PC-3 (cell line): ENCODE measurements at regions not wholly inside any gene's neighbourhood (a gene's known extent, or its start where the extent isn't known, plus 50 kb on each side); places are given as distances from the start of the nearest gene placed in this dataset.

Source experiments
- ATAC-seq: fragments of 200-7000 bp; cut with Tn5 transposase; 2 replicates; pipeline ENCODE4 v1.9.1; 2020; ENCODE audit warnings: mild to moderate bottlenecking, moderate library complexity
- BruUV-seq: library from RNA; stranded (reverse); fragments of 400-500 nt; replicated peaks from 2 replicates; lab custom pipeline; 2021; lab: Mats Ljungman, UMichigan
- CTCF ChIA-PET: fragments of 300-600 bp; sonication (Branson Sonifier 250); formaldehyde crosslinking; loops from one replicate; lab custom pipeline; 2022; ENCODE audit warnings: antibody characterized with exemption; lab: Charles Lee
- POLR2A ChIA-PET: fragments of 300-600 bp; sonication (Branson Sonifier 250); formaldehyde crosslinking; loops from one replicate; lab custom pipeline; 2022; ENCODE audit warnings: antibody characterized with exemption; ENCODE audit not compliant: unreplicated experiment; lab: Charles Lee
- DNase-seq: peaks from one replicate; pipeline ENCODE4 v3.0.0-alpha.2; 2015
- H2AFZ ChIP-seq: fragments of 300-600 bp; sonication (generic); 2 replicates; pipeline ENCODE4 v1.6.0; 2016; ENCODE audit warnings: antibody characterized with exemption, low read length
- H3F3A ChIP-seq: fragments of 300-600 bp; sonication (generic); one replicate; pipeline ENCODE4 v1.6.0; 2017; ENCODE audit warnings: antibody characterized with exemption, low read length, control low read depth, mild to moderate bottlenecking; ENCODE audit not compliant: unreplicated experiment
- H3K27ac ChIP-seq: fragments of 300-600 bp; sonication (generic); 2 replicates; pipeline ENCODE4 v1.5.1; 2016; ENCODE audit warnings: mild to moderate bottlenecking, low read length
- H3K27me3 ChIP-seq: fragments of 300-600 bp; sonication (generic); 2 replicates; pipeline ENCODE4 v1.6.1; 2016; ENCODE audit warnings: low read length, mixed read lengths
- H3K36me3 ChIP-seq: fragments of 300-600 bp; sonication (generic); 2 replicates; pipeline ENCODE4 v1.6.1; 2016; ENCODE audit warnings: low read depth, mixed run types, low read length, mixed read lengths
- H3K4me1 ChIP-seq: fragments of 300-600 bp; sonication (generic); 2 replicates; pipeline ENCODE4 v1.5.1; 2016; ENCODE audit warnings: low read length; ENCODE audit not compliant: insufficient read depth
- H3K4me2 ChIP-seq: fragments of 300-600 bp; sonication (generic); 2 replicates; pipeline ENCODE4 v1.6.0; 2016; ENCODE audit warnings: low read length
- H3K4me3 ChIP-seq: fragments of 300-600 bp; sonication (generic); 2 replicates; pipeline ENCODE4 v1.5.1; 2016; ENCODE audit warnings: mild to moderate bottlenecking, low read length, mixed read lengths
- H3K79me2 ChIP-seq: fragments of 300-600 bp; sonication (generic); 2 replicates; pipeline ENCODE4 v1.6.1; 2017; ENCODE audit warnings: low read length, mixed read lengths
- H3K9ac ChIP-seq: fragments of 300-600 bp; sonication (generic); 2 replicates; pipeline ENCODE4 v1.6.0; 2016; ENCODE audit warnings: mild to moderate bottlenecking, low read length
- H3K9me2 ChIP-seq: fragments of 300-600 bp; sonication (generic); replicated peaks from 2 replicates; pipeline ENCODE4 v1.6.1; 2016; ENCODE audit warnings: mixed run types, low read length, mixed read lengths
- H3K9me3 ChIP-seq: fragments of 300-600 bp; sonication (generic); 2 replicates; pipeline ENCODE4 v1.6.1; 2016; ENCODE audit warnings: low read length, mixed read lengths
- H4K20me1 ChIP-seq: fragments of 300-600 bp; sonication (generic); 2 replicates; pipeline ENCODE4 v1.6.1; 2016; ENCODE audit warnings: low read length, mixed read lengths
- CTCF ChIP-seq: fragments of 300-600 bp; sonication (generic); conservative IDR thresholded peaks from 2 replicates; pipeline ENCODE4 v1.5.1; 2017; ENCODE audit warnings: antibody characterized with exemption, low read depth, mild to moderate bottlenecking, low read length
- EZH2 ChIP-seq: fragments of 300-600 bp; sonication (generic); IDR thresholded peaks from one replicate; pipeline ENCODE4 v1.6.1; 2017; ENCODE audit warnings: antibody characterized with exemption, mild to moderate bottlenecking, low read length; ENCODE audit not compliant: unreplicated experiment
- EZH2phosphoT487 ChIP-seq: fragments of 300-600 bp; sonication (generic); IDR thresholded peaks from 2 replicates; pipeline ENCODE4 v1.6.1; 2018; ENCODE audit warnings: mild to moderate bottlenecking, antibody characterized with exemption, low read length, borderline replicate concordance
- intact Hi-C: fragments of 100-400 bp; cut with micrococcal nuclease; formaldehyde crosslinking; loops from 2 replicates; pipeline ENCODE4 v1.9.0; 2023

GRCh38 chr1:199751962-199752687 lies 275.4 kb upstream of the NR5A2 start:
- H3K4me3 ChIP-seq, result no peak overlapping the region
- CTCF ChIA-PET, result no interaction called here

GRCh38 chr1:199752688-199753027 lies 274.9 kb upstream of the NR5A2 start:
- H3K4me2 ChIP-seq, result no peak overlapping the region
- H2AFZ ChIP-seq, result no peak overlapping the region
- H3K4me1 ChIP-seq, result peaks cover under 1% of the 10 kb centered on the region
- no peaks in the 10 kb centered on the region for H3K36me3 ChIP-seq
- H3K27ac ChIP-seq, result no peak overlapping the region
- CTCF ChIA-PET, result no interaction called here
- H3K9ac ChIP-seq, result no peak overlapping the region
- POLR2A ChIA-PET, result no interaction called here
- H3K27me3 ChIP-seq, result no peaks in the 10 kb centered on the region
- H4K20me1 ChIP-seq, result no peaks in the 10 kb centered on the region
- ATAC-seq (no peak), DNase-seq (no peak)
- no peaks in the 10 kb centered on the region for H3F3A ChIP-seq
- no TSS peak for BruUV-seq
- no peaks in the 10 kb centered on the region for H3K9me3 ChIP-seq
- TF ChIP-seq EZH2, result no peak
- no peak for TF ChIP-seq EZH2phosphoT487
- TF ChIP-seq CTCF, result no peak
- H3K79me2 ChIP-seq, result no peaks in the 10 kb centered on the region
- H3K9me2 ChIP-seq, result no peaks in the 10 kb centered on the region
- no peak overlapping the region for H3K4me3 ChIP-seq
- intact Hi-C loops, result no loop called here

More at GRCh38 chr1:199751962-199752687, 275.4 kb upstream of the NR5A2 start:
- TF ChIP-seq EZH2phosphoT487 (no peak), CTCF (no peak), EZH2 (no peak)
- no peak overlapping the region for H3K9ac ChIP-seq
- intact Hi-C loops, result no loop called here
- no peaks in the 10 kb centered on the region for H3F3A ChIP-seq
- no peaks in the 10 kb centered on the region for H3K9me3 ChIP-seq
- no peaks in the 10 kb centered on the region for H3K9me2 ChIP-seq
- H3K27me3 ChIP-seq, result no peaks in the 10 kb centered on the region
- no peaks in the 10 kb centered on the region for H3K36me3 ChIP-seq
- ATAC-seq (no peak), DNase-seq (no peak)
- no peaks in the 10 kb centered on the region for H4K20me1 ChIP-seq
- no peak overlapping the region for H3K4me2 ChIP-seq
- H3K27ac ChIP-seq, result no peak overlapping the region
- no TSS peak for BruUV-seq
- H3K4me1 ChIP-seq, result no peaks in the 10 kb centered on the region
- no peaks in the 10 kb centered on the region for H3K79me2 ChIP-seq
- H2AFZ ChIP-seq, result no peak overlapping the region
- POLR2A ChIA-PET, result no interaction called here

GRCh38 chr1:199753513-199753912 lies 274.0 kb upstream of the NR5A2 start:
- Histone ChIP-seq H3K4me2 (no peak overlapping the region), H3K4me3 (no peak overlapping the region), H4K20me1 (no peaks in the 10 kb centered on the region), H3F3A (peaks cover 7% of the 10 kb centered on the region), H3K9me3 (no peaks in the 10 kb centered on the region), H3K27me3 (no peaks in the 10 kb centered on the region), H3K36me3 (peaks cover 7% of the 10 kb centered on the region), H3K9ac (no peak overlapping the region), H3K4me1 (peaks cover 10% of the 10 kb centered on the region), H3K27ac (no peak overlapping the region), H3K79me2 (peaks cover 5% of the 10 kb centered on the region), H3K9me2 (no peaks in the 10 kb centered on the region), H2AFZ (no peak overlapping the region)
- CTCF ChIA-PET, result no interaction called here
- DNase-seq (no peak), ATAC-seq (no peak)
- intact Hi-C loops, result no loop called here
- TF ChIP-seq EZH2 (no peak), EZH2phosphoT487 (no peak)
- POLR2A ChIA-PET, result no interaction called here
- no TSS peak for BruUV-seq
